K562 (cell line): ENCODE measurements at regions not wholly inside any gene's neighbourhood (a gene's known extent, or its start where the extent isn't known, plus 50 kb on each side); places are given as distances from the start of the nearest gene placed in this dataset.

Experiments
- ATAC-seq: fragments of 200-7000 bp; cut with Tn5 transposase; 3 replicates; pipeline ENCODE4 v1.9.1; 2020; ENCODE audit warnings: moderate library complexity
- BruUV-seq: library from RNA; stranded (reverse); fragments of 400-500 nt; replicated peaks from 2 replicates; lab custom pipeline; 2021; lab: Mats Ljungman, UMichigan
- CTCF ChIA-PET: fragments of 300-600 bp; formaldehyde crosslinking; extraction: SDS; loops from one replicate; lab custom pipeline; 2021; ENCODE audit warnings: low intra/inter-chr PET ratio; lab: Yijun Ruan, JAX
- POLR2A ChIA-PET: fragments of 300-600, 350-650 bp; sonication (Branson Sonifier 250); formaldehyde crosslinking; extraction: SDS; loops from one replicate; lab custom pipeline; 2021; ENCODE audit warnings: antibody characterized with exemption, inconsistent platforms; lab: Yijun Ruan, JAX
- DNase-seq, 4 experiments: peaks; one replicate each; pipeline versions ENCODE4 v3.0.0 to v3.0.0-alpha.2; 2011 to 2018; ENCODE audit warnings: low spot score in 3 of 4, mixed read lengths in 3 of 4; ENCODE audit errors: extremely low read depth in 1 of 4
- FAIRE-seq: peaks from 2 replicates; lab custom pipeline; 2011; peaks lifted over from hg19 to GRCh38; lab: Jason Lieb, UNC
- H2AFZ ChIP-seq: 2 replicates; pipeline ENCODE4 v1.6.0; 2011; ENCODE audit warnings: low read depth, low read length, control low read depth, inconsistent platforms
- H3K27ac ChIP-seq: fragments of 200-600 bp; 3 replicates; pipeline ENCODE4 v1.8.0; 2011; ENCODE audit warnings: low read depth, mild to moderate bottlenecking, control low read depth, inconsistent platforms, low read length, moderate library complexity, mixed read lengths; ENCODE audit errors: extremely low read depth
- H3K27me3 ChIP-seq, 2 experiments: fragments of 300-600 bp in 1 of 2; 2 replicates in 1 of 2; 3 replicates in 1 of 2; pipeline versions ENCODE4 v1.6.0 to v1.8.0; 2011; ENCODE audit warnings: inconsistent platforms in 2 of 2, low read length in 2 of 2, mild to moderate bottlenecking in 1 of 2, mixed read lengths in 1 of 2, moderate library complexity in 1 of 2; ENCODE audit not compliant: control insufficient read depth in 2 of 2, insufficient read depth in 2 of 2
- H3K36me3 ChIP-seq: fragments of 300-600 bp; 3 replicates; pipeline ENCODE4 v1.8.0; 2011; ENCODE audit warnings: mild to moderate bottlenecking, low read length, inconsistent platforms; ENCODE audit not compliant: control insufficient read depth, insufficient read depth
- H3K4me1 ChIP-seq, 2 experiments: fragments of 200-600 bp in 1 of 2; replicated peaks in 1 of 2; 2 replicates in 1 of 2; 3 replicates in 1 of 2; pipeline versions ENCODE4 v1.5.1 to v1.8.0; 2011; ENCODE audit warnings: inconsistent platforms in 2 of 2, low read length in 2 of 2, mild to moderate bottlenecking in 1 of 2, mixed read lengths in 1 of 2, moderate library complexity in 1 of 2; ENCODE audit not compliant: control insufficient read depth in 2 of 2, insufficient read depth in 2 of 2
- H3K4me2 ChIP-seq: 2 replicates; pipeline ENCODE4 v1.6.1; 2011; ENCODE audit warnings: low read length, control low read depth, inconsistent platforms, mixed read lengths; ENCODE audit not compliant: insufficient read depth
- H3K4me3 ChIP-seq: fragments of 200-600 bp; sonication (generic), shearing (Covaris generic); 2 replicates; pipeline ENCODE4 v1.5.1; 2016; ENCODE audit warnings: control low read depth, inconsistent platforms
- H3K79me2 ChIP-seq: fragments of 200-600 bp; 3 replicates; pipeline ENCODE4 v1.8.0; 2011; ENCODE audit warnings: low read length, inconsistent platforms; ENCODE audit not compliant: control insufficient read depth, insufficient read depth
- H3K9ac ChIP-seq, 2 experiments: 2 replicates each; pipeline versions ENCODE4 v1.6.0 to v1.6.1; 2011; ENCODE audit warnings: low read depth in 2 of 2, low read length in 2 of 2, control low read depth in 1 of 2, inconsistent platforms in 1 of 2, mild to moderate bottlenecking in 1 of 2, mixed read lengths in 1 of 2; ENCODE audit not compliant: insufficient read depth in 1 of 2
- H3K9me1 ChIP-seq: one replicate; pipeline ENCODE4 v1.6.0; 2011; ENCODE audit warnings: inconsistent platforms, mild to moderate bottlenecking, low read length, moderate library complexity; ENCODE audit not compliant: control insufficient read depth, insufficient read depth
- H3K9me3 ChIP-seq: replicated peaks from 2 replicates; pipeline ENCODE4 v1.5.1; 2011; ENCODE audit warnings: low read depth, low read length, inconsistent platforms; ENCODE audit not compliant: control insufficient read depth, insufficient read depth
- H4K20me1 ChIP-seq: replicated peaks from 2 replicates; pipeline ENCODE4 v1.6.1; 2011; ENCODE audit warnings: low read length, inconsistent platforms, mixed read lengths; ENCODE audit not compliant: control insufficient read depth, insufficient read depth
- ATF7 ChIP-seq: fragments of 450-650 bp; IDR thresholded peaks from 2 replicates; pipeline ENCODE4 v1.7.1; 2014; ENCODE audit warnings: mild to moderate bottlenecking, moderate library complexity
- BRD9 ChIP-seq: fragments of 450-650 bp; IDR thresholded peaks from 2 replicates; pipeline ENCODE4 v1.6.1; 2018; ENCODE audit warnings: low read depth; ENCODE audit not compliant: partially characterized antibody
- CGGBP1 ChIP-seq: fragments of 250-450 bp; sonication (Bioruptor Pico); IDR thresholded peaks from 2 replicates; pipeline ENCODE4 v1.9.0; 2021; ENCODE audit warnings: mild to moderate bottlenecking
- EWSR1 ChIP-seq: fragments of 450-650 bp; IDR thresholded peaks from 2 replicates; pipeline ENCODE4 v1.6.1; 2018; ENCODE audit warnings: borderline replicate concordance, mild to moderate bottlenecking, low read depth, moderate library complexity; ENCODE audit not compliant: partially characterized antibody
- HOXB6 ChIP-seq: fragments of 250-450 bp; sonication (Bioruptor Pico); IDR thresholded peaks from 2 replicates; pipeline ENCODE4 v1.5.1; 2022; ENCODE audit warnings: mild to moderate bottlenecking, borderline replicate concordance
- KAT8 ChIP-seq: fragments of 450-650 bp; IDR thresholded peaks from 2 replicates; pipeline ENCODE4 v1.6.1; 2016; ENCODE audit warnings: low read depth, mild to moderate bottlenecking
- NFRKB ChIP-seq: fragments of 450-650 bp; IDR thresholded peaks from 2 replicates; pipeline ENCODE4 v1.6.1; 2016; ENCODE audit warnings: low read depth
- NRF1 ChIP-seq, 2 experiments: fragments of 450-650 bp; IDR thresholded peaks in 1 of 2; conservative IDR thresholded peaks in 1 of 2; 2 replicates each; pipeline ENCODE4 v1.6.1; 2014; ENCODE audit warnings: mild to moderate bottlenecking in 2 of 2
- PATZ1 ChIP-seq: fragments of 250-450 bp; sonication (Bioruptor Pico); IDR thresholded peaks from 2 replicates; pipeline ENCODE4 v1.5.0; 2020; ENCODE audit warnings: mild to moderate bottlenecking, borderline replicate concordance
- SNRNP70 ChIP-seq: fragments of 200-400 bp; formaldehyde crosslinking; optimal IDR thresholded peaks from 2 replicates; pipeline ENCODE3; 2017; ENCODE audit warnings: low read depth, low read length
- TAF15 ChIP-seq: fragments of 200-400 bp; formaldehyde crosslinking; IDR thresholded peaks from 2 replicates; pipeline ENCODE4 v1.6.1; 2017; ENCODE audit warnings: mild to moderate bottlenecking, low read depth, low read length, moderate library complexity
- ZFP1 ChIP-seq: fragments of 450-650 bp; formaldehyde crosslinking; IDR thresholded peaks from 2 replicates; pipeline ENCODE4 v1.4.0; 2020; ENCODE audit warnings: mild to moderate bottlenecking, mixed read lengths
- ZKSCAN8 ChIP-seq: fragments of 200-800 bp; sonication (Bioruptor generic); IDR thresholded peaks from 2 replicates; pipeline ENCODE4 v1.6.1; 2016; ENCODE audit warnings: missing genetic modification characterization, missing compliant biosample characterization
- ZNF785 ChIP-seq: fragments of 250-450 bp; sonication (Bioruptor Pico); IDR thresholded peaks from 2 replicates; pipeline ENCODE4 v1.4.0; 2020; ENCODE audit warnings: mild to moderate bottlenecking
- WGBS: fragments of 100-300 bp; shearing (Covaris generic); methylation state at CpG from one replicate; pipeline ENCODE4 v1.1.6; 2016; ENCODE audit warnings: low coverage, mixed read lengths; ENCODE audit not compliant: insufficient coverage; ENCODE audit errors: missing lambda C conversion rate; 5-methylcytosine and 5-hydroxymethylcytosine counted together
- in situ Hi-C: fragments of 300-500 bp; cut with MboI; formaldehyde crosslinking; loops from 4 replicates; pipeline ENCODE4 v1.15.0; 2018; ENCODE audit warnings: inconsistent platforms, mixed read lengths
- intact Hi-C: fragments of 100-400 bp; cut with micrococcal nuclease; formaldehyde crosslinking; loops from 2 replicates; pipeline ENCODE4 v1.14.2; 2022

- Histone ChIP-seq H3K9me3 (no peaks in the 10 kb centered on the region), H3K79me2 (no peaks in the 10 kb centered on the region), H3K9me1 (no peaks in the 10 kb centered on the region), H3K9ac (no peak overlapping the region), H3K4me1 (no peaks in the 10 kb centered on the region), H4K20me1 (no peaks in the 10 kb centered on the region), H3K4me3 (no peak overlapping the region), H3K4me2 (no peak overlapping the region), H3K27ac (no peak overlapping the region), H3K27me3 (peaks cover 14 to 27% of the 10 kb centered on the region in 2 experiments), H2AFZ (no peak overlapping the region), H3K36me3 (no peaks in the 10 kb centered on the region; the same call in 2 of the 3 replicates)
- ATAC-seq (no peak), DNase-seq (no peak), FAIRE-seq (no peak)
- in situ Hi-C loops = no loop called here
- no TSS peak for BruUV-seq
- no peak for TF ChIP-seq ZNF785
- TF ChIP-seq KAT8 = no peak
- no peak for TF ChIP-seq ATF7
- TF ChIP-seq ZFP1 (CRISPR knock-in tag) = no peak
- no peak for TF ChIP-seq TAF15
- TF ChIP-seq NFRKB = no peak
- TF ChIP-seq SNRNP70 = no peak
- no peak for TF ChIP-seq ZKSCAN8 (CRISPR knock-in tag)
- no peak for TF ChIP-seq EWSR1
- TF ChIP-seq NRF1 (conservative IDR thresholded peaks at IDR 0.05 in 1 of 2, IDR thresholded peaks at IDR 0.05 in 1 of 2) = no peak
- TF ChIP-seq PATZ1 (CRISPR knock-in tag) = no peak
- TF ChIP-seq BRD9 = no peak
- no peak for TF ChIP-seq CGGBP1 (CRISPR knock-in tag)
- no peak for TF ChIP-seq HOXB6 (CRISPR knock-in tag)
- ChIA-PET CTCF (no interaction called here), POLR2A (no interaction called here)
- intact Hi-C loops = no loop called here
- 1% methylated on average over 8 of the region's 8 CpGs for WGBS
Measured at GRCh38 chr1:229098903-229099578, 171.9 kb upstream of the RAB4A start.
